ENCODE measurements at regions not wholly inside any gene's neighbourhood (a gene's known extent, or its start where the extent isn't known, plus 50 kb on each side); places are given as distances from the start of the nearest gene placed in this dataset.

DNA sequence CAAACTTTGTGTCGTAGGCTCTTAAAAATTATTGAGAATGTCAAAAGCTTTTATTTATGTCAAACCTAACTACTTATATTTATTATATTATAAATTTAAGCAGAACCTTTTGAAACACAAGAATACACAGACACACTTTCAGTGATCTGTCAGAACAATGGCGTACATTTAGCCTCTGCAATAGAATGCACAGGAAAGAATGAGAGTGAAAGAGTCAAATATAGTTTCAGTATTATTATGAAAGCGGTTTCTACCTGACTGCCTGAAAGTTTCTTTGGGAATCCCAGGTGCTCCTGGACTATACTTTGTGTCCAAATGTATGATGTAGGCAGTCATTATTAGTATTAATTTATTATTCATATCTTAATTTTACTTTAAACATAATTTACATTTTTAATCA is 872.0 kb upstream of the AGA start:
- TF ChIP-seq, protein P1, sequence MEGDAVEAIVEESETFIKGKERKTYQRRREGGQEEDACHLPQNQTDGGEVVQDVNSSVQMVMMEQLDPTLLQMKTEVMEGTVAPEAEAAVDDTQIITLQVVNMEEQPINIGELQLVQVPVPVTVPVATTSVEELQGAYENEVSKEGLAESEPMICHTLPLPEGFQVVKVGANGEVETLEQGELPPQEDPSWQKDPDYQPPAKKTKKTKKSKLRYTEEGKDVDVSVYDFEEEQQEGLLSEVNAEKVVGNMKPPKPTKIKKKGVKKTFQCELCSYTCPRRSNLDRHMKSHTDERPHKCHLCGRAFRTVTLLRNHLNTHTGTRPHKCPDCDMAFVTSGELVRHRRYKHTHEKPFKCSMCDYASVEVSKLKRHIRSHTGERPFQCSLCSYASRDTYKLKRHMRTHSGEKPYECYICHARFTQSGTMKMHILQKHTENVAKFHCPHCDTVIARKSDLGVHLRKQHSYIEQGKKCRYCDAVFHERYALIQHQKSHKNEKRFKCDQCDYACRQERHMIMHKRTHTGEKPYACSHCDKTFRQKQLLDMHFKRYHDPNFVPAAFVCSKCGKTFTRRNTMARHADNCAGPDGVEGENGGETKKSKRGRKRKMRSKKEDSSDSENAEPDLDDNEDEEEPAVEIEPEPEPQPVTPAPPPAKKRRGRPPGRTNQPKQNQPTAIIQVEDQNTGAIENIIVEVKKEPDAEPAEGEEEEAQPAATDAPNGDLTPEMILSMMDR (IDR thresholded peaks at IDR 0.05 in 4 of 5, conservative IDR thresholded peaks at IDR 0.05 in 1 of 5), result no peak
- no peak for TF ChIP-seq POLR2A (IDR thresholded peaks at IDR 0.05)

All from gastrocnemius medialis (tissue), 4 donors.